ENCODE measurements at regions not wholly inside any gene's neighbourhood (a gene's known extent, or its start where the extent isn't known, plus 50 kb on each side); places are given as distances from the start of the nearest gene placed in this dataset.
"Not testable (repeated sequence)": the region's sequence is repeated elsewhere in the genome, so short reads cannot be mapped to it uniquely, and the experiment has no call there.

GRCh38 chr1:192418552-192419285 is 101.9 kb downstream of the RGS21 start:
- DNase-seq (ENCODE audit: low spot score) = no peak

- no peak for DNase-seq (ENCODE audit: low spot score)
These were observed 113.9 kb downstream of the RGS21 start for GRCh38 chr1:192430644-192431043.

GRCh38 chr1:192435704-192436103 is 118.9 kb downstream of the RGS21 start:
- no peak for DNase-seq (ENCODE audit: low spot score)

- DNase-seq (ENCODE audit: low spot score) = no peak
These were observed 119.8 kb downstream of the RGS21 start for GRCh38 chr1:192436441-192437078.

GRCh38 chr1:192438737-192439136 is 121.9 kb downstream of the RGS21 start:
- DNase-seq (ENCODE audit: low spot score) = no peak

GRCh38 chr1:192439373-192440025 is 122.7 kb downstream of the RGS21 start:
- DNase-seq (ENCODE audit: low spot score) = no peak

GRCh38 chr1:192441492-192441891 is 124.7 kb downstream of the RGS21 start:
- no peak for DNase-seq (ENCODE audit: low spot score)

- no peak for DNase-seq (ENCODE audit: low spot score)
These were observed 125.9 kb downstream of the RGS21 start for GRCh38 chr1:192442736-192443135.

GRCh38 chr1:192443616-192444015 is 126.8 kb downstream of the RGS21 start:
- DNase-seq (ENCODE audit: low spot score) = no peak

- DNase-seq (ENCODE audit: low spot score) = no peak
These were observed 128.4 kb downstream of the RGS21 start for GRCh38 chr1:192445241-192445640.

GRCh38 chr1:192445839-192446489 is 129.2 kb downstream of the RGS21 start:
- peak; percentile 68 for DNase-seq (ENCODE audit: low spot score)

- DNase-seq (ENCODE audit: low spot score) = no peak
These were observed 127.5 kb upstream of the RGS1 start for GRCh38 chr1:192448026-192448578.

GRCh38 chr1:192453360-192453992 is 122.1 kb upstream of the RGS1 start:
- no peak for DNase-seq (ENCODE audit: low spot score)

GRCh38 chr1:192459467-192459866 is 116.1 kb upstream of the RGS1 start:
- DNase-seq (ENCODE audit: low spot score) = no peak

- DNase-seq (ENCODE audit: low spot score) = no peak
These were observed 113.9 kb upstream of the RGS1 start for GRCh38 chr1:192461684-192462083.

- no peak for DNase-seq (ENCODE audit: low spot score)
These were observed 113.0 kb upstream of the RGS1 start for GRCh38 chr1:192462616-192463015.

GRCh38 chr1:192463661-192464060 is 111.9 kb upstream of the RGS1 start:
- DNase-seq (ENCODE audit: low spot score) = no peak

GRCh38 chr1:192465221-192465620 is 110.4 kb upstream of the RGS1 start:
- DNase-seq (ENCODE audit: low spot score) = not testable (repeated sequence)

GRCh38 chr1:192474080-192474683 is 101.4 kb upstream of the RGS1 start:
- DNase-seq (ENCODE audit: low spot score) = peak; percentile 68

- DNase-seq (ENCODE audit: low spot score) = no peak
These were observed 100.2 kb upstream of the RGS1 start for GRCh38 chr1:192475329-192475728.

- no peak for DNase-seq (ENCODE audit: low spot score)
These were observed 99.6 kb upstream of the RGS1 start for GRCh38 chr1:192475970-192476369.
